ENCODE measurements at regions not wholly inside any gene's neighbourhood (a gene's known extent, or its start where the extent isn't known, plus 50 kb on each side); places are given as distances from the start of the nearest gene placed in this dataset.

- DNase-seq (ENCODE audit: low read depth), result peak; percentile 79
- no peak overlapping the region for H3K4me3 ChIP-seq (ENCODE audit: low read depth, low read length)
- no peak for TF ChIP-seq CTCF (IDR thresholded peaks at IDR 0.05; ENCODE audit: insufficient read depth, low read length)
Measured at GRCh38 chr1:94672001-94672400, 130.4 kb upstream of the F3 start.

- DNase-seq (ENCODE audit: low read depth), result no peak
- H3K4me3 ChIP-seq (ENCODE audit: low read depth, low read length), result no peak overlapping the region
- TF ChIP-seq CTCF (IDR thresholded peaks at IDR 0.05; ENCODE audit: insufficient read depth, low read length), result no peak
Measured at GRCh38 chr1:94670273-94670672, 128.7 kb upstream of the F3 start.

- TF ChIP-seq CTCF (IDR thresholded peaks at IDR 0.05; ENCODE audit: insufficient read depth, low read length), result no peak
- no peak overlapping the region for H3K4me3 ChIP-seq (ENCODE audit: low read depth, low read length)
- DNase-seq (ENCODE audit: low read depth), result no peak
Measured at GRCh38 chr1:94669198-94669597, 127.6 kb upstream of the F3 start.

DNA sequence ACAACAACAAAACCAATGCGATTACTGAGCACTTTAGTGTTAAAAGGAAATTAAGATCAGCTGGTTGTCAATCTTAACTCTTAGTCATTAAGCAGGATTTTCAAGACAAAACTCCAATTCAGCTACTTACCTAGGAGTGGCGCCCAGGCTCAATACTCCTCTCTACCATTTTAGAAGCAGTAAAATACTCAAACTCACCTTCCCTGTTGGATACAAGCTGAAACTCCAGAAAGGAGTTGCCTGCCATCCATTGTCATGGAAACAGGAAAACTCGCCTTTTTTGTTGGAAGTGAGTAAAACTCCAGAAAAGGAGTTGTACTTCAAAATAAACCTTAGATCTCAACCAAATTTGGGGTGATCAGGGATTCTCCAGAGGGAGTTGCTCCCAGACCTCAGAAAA lies 127.0 kb upstream of the F3 start:
- no peak for TF ChIP-seq CTCF (IDR thresholded peaks at IDR 0.05; ENCODE audit: insufficient read depth, low read length)
- no peak overlapping the region for H3K4me3 ChIP-seq (ENCODE audit: low read depth, low read length)
- DNase-seq (ENCODE audit: low read depth), result no peak

- DNase-seq (ENCODE audit: low read depth), result no peak
- no peak for TF ChIP-seq CTCF (IDR thresholded peaks at IDR 0.05; ENCODE audit: insufficient read depth, low read length)
- no peak overlapping the region for H3K4me3 ChIP-seq (ENCODE audit: low read depth, low read length)
Measured at GRCh38 chr1:94667818-94668217, 126.3 kb upstream of the F3 start.

- no peak overlapping the region for H3K4me3 ChIP-seq (ENCODE audit: low read depth, low read length)
- DNase-seq (ENCODE audit: low read depth), result no peak
- no peak for TF ChIP-seq CTCF (IDR thresholded peaks at IDR 0.05; ENCODE audit: insufficient read depth, low read length)
Measured at GRCh38 chr1:94666797-94667196, 125.2 kb upstream of the F3 start.

GRCh38 chr1:94661431-94661932 lies 119.9 kb upstream of the F3 start:
- H3K4me3 ChIP-seq (ENCODE audit: low read depth, low read length), result no peak overlapping the region
- DNase-seq (ENCODE audit: low read depth), result peak; percentile 56
- TF ChIP-seq CTCF (IDR thresholded peaks at IDR 0.05; ENCODE audit: insufficient read depth, low read length), result no peak

Data from fibroblast of the aortic adventitia (primary cell).